HG03039 (cell line): ENCODE measurements at regions not wholly inside any gene's neighbourhood (a gene's known extent, or its start where the extent isn't known, plus 50 kb on each side); places are given as distances from the start of the nearest gene placed in this dataset.
"Not testable (repeated sequence)": the region's sequence is repeated elsewhere in the genome, so short reads cannot be mapped to it uniquely, and the experiment has no call there.

Experiments used
- ATAC-seq: cut with Tn5 transposase; IDR thresholded peaks from one replicate; pipeline ENCODE4 v1.9.1; 2021; ENCODE audit warnings: mild to moderate bottlenecking, moderate library complexity; ENCODE audit not compliant: unreplicated experiment

GRCh38 chr11:22454461-22455090 lies 116.4 kb downstream of the SLC17A6 start:
- no peak for ATAC-seq

GRCh38 chr11:22449441-22449840 lies 111.3 kb downstream of the SLC17A6 start:
- ATAC-seq = no peak

- no peak for ATAC-seq
Observed at GRCh38 chr11:22444076-22444475, 105.9 kb downstream of the SLC17A6 start.

GRCh38 chr11:22441831-22442230 lies 103.7 kb downstream of the SLC17A6 start:
- no peak for ATAC-seq

- not testable (repeated sequence) for ATAC-seq
Observed at GRCh38 chr11:22435582-22435981, 97.4 kb downstream of the SLC17A6 start.

- ATAC-seq = no peak
Observed at GRCh38 chr11:22433517-22433916, 95.3 kb downstream of the SLC17A6 start.

- no peak for ATAC-seq
Observed at GRCh38 chr11:22433094-22433455, 94.9 kb downstream of the SLC17A6 start.

- no peak for ATAC-seq
Observed at GRCh38 chr11:22432291-22433093, 94.3 kb downstream of the SLC17A6 start.

- ATAC-seq = no peak
Observed at GRCh38 chr11:22431106-22431505, 92.9 kb downstream of the SLC17A6 start.

GRCh38 chr11:22430639-22431038 lies 92.5 kb downstream of the SLC17A6 start:
- ATAC-seq = no peak

- ATAC-seq = no peak
Observed at GRCh38 chr11:22430141-22430541, 92.0 kb downstream of the SLC17A6 start.
